ENCODE measurements at regions not wholly inside any gene's neighbourhood (a gene's known extent, or its start where the extent isn't known, plus 50 kb on each side); places are given as distances from the start of the nearest gene placed in this dataset.
A peak's percentile ranks its signal among the peaks of the same experiment; 100 is the strongest.

DNA sequence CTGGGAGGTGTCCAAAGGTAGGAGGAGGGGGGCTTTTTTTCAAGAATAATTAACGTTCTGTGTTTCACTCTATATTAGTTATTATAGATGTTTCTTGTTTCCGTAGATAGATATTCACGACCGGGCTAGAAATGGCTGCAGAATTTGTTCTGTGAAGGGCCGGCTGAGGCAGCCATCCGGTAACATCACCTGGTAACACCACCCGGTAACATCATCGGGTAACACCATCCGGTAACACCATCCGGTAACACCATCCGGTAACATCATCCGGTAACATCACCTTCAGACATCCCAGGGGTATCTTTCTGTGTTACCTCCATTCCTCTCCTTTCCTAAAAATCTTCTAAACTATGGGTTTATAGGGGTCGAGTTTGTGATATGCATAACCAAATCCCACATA, 1336.7 kb upstream of the TMEM132C start:
- ChIA-PET CTCF (no interaction called here), POLR2A (ENCODE audit: unreplicated experiment) (no interaction called here)
- Histone ChIP-seq H3K4me2 (peak overlapping the region; percentile 53), H3F3A (ENCODE audit: insufficient read depth, low read depth) (no peaks in the 10 kb centered on the region), H4K20me1 (ENCODE audit: insufficient read depth) (no peaks in the 10 kb centered on the region), H3K79me2 (ENCODE audit: low read depth) (no peaks in the 10 kb centered on the region), H3K27me3 (ENCODE audit: insufficient read depth, low read depth) (no peaks in the 10 kb centered on the region), H3K27ac (no peak overlapping the region), H3K9me3 (ENCODE audit: insufficient read depth, low read depth) (no peaks in the 10 kb centered on the region), H3K9me2 (ENCODE audit: insufficient read depth) (no peaks in the 10 kb centered on the region), H3K4me3 (peak overlapping the region; percentile 35; the same call in 1 of the 2 replicates), H3K4me1 (replicated peaks; ENCODE audit: insufficient read depth) (no peaks in the 10 kb centered on the region), H3K36me3 (ENCODE audit: low read depth) (no peaks in the 10 kb centered on the region), H2AFZ (peak overlapping the region; percentile 71; the same call in 1 of the 2 replicates)
- DNase-seq, result no peak
- intact Hi-C loops (cut with micrococcal nuclease; ENCODE audit: unreplicated experiment), result no loop called here
- BruUV-seq (replicated peaks), result no TSS peak
- TF ChIP-seq EZH2 (IDR thresholded peaks at IDR 0.05; ENCODE audit: low read depth), result no peak
- TF ChIP-seq, protein P1, sequence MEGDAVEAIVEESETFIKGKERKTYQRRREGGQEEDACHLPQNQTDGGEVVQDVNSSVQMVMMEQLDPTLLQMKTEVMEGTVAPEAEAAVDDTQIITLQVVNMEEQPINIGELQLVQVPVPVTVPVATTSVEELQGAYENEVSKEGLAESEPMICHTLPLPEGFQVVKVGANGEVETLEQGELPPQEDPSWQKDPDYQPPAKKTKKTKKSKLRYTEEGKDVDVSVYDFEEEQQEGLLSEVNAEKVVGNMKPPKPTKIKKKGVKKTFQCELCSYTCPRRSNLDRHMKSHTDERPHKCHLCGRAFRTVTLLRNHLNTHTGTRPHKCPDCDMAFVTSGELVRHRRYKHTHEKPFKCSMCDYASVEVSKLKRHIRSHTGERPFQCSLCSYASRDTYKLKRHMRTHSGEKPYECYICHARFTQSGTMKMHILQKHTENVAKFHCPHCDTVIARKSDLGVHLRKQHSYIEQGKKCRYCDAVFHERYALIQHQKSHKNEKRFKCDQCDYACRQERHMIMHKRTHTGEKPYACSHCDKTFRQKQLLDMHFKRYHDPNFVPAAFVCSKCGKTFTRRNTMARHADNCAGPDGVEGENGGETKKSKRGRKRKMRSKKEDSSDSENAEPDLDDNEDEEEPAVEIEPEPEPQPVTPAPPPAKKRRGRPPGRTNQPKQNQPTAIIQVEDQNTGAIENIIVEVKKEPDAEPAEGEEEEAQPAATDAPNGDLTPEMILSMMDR (conservative IDR thresholded peaks at IDR 0.05), result no peak

DNA sequence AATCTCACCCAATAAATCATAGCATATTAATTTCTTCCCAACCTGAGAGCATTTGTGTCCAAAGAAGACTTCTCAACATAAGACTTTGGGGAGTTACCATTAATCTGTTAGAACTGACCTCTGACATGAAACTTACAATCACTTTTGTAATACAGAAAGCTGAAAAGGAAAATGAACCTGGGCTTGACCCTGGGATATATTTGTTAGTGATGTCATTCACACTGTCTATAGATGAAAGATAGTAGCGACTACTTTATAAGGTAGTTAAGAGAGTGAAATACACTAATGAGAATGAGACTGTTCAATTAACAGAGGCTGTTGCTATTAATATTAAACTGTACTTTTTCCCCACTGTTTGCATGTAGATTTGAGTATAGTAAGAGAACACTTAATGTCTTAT, 1334.8 kb upstream of the TMEM132C start:
- no peaks in the 10 kb centered on the region for H3K79me2 ChIP-seq (ENCODE audit: low read depth)
- BruUV-seq (replicated peaks), result no TSS peak
- DNase-seq, result no peak
- 0 out of 2 replicates have a peak, but pooled peaks cover 8% of the 10 kb centered on the region for H3K4me1 ChIP-seq (replicated peaks; ENCODE audit: insufficient read depth)
- intact Hi-C loops (cut with micrococcal nuclease; ENCODE audit: unreplicated experiment), result no loop called here
- H3K9me2 ChIP-seq (ENCODE audit: insufficient read depth), result no peaks in the 10 kb centered on the region
- ChIA-PET CTCF (no interaction called here), POLR2A (ENCODE audit: unreplicated experiment) (no interaction called here)
- H3K4me3 ChIP-seq, result no peak overlapping the region
- no peak overlapping the region for H3K27ac ChIP-seq
- no peaks in the 10 kb centered on the region for H4K20me1 ChIP-seq (ENCODE audit: insufficient read depth)
- no peaks in the 10 kb centered on the region for H3K36me3 ChIP-seq (ENCODE audit: low read depth)
- no peaks in the 10 kb centered on the region for H3F3A ChIP-seq (ENCODE audit: insufficient read depth, low read depth)
- TF ChIP-seq, protein P1 (conservative IDR thresholded peaks at IDR 0.05), result no peak
- no peak for TF ChIP-seq EZH2 (IDR thresholded peaks at IDR 0.05; ENCODE audit: low read depth)
- H3K9me3 ChIP-seq (ENCODE audit: insufficient read depth, low read depth), result no peaks in the 10 kb centered on the region
- H2AFZ ChIP-seq, result no peak overlapping the region
- H3K4me2 ChIP-seq, result no peak overlapping the region
- H3K27me3 ChIP-seq (ENCODE audit: insufficient read depth, low read depth), result no peaks in the 10 kb centered on the region

DNA sequence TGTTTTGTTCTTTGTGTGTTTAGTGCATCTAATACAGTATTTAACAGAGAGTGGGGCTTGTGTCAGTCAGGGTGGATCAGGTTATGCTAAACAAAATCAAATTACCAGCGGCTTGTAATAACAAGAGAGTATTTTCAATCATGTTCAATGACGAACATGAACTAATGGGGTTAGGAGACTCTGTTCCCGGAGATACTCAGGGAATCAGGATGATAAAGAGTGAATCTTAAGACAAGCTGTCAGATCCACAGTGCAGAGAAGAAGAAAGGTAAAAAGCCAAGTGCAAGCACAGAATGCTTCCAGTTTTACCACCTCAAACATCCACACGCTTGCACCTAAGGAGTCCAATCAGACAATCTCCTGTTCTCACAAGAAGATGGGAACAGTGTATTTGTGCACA, 1331.5 kb upstream of the TMEM132C start:
- H3K9me2 ChIP-seq (ENCODE audit: insufficient read depth), result no peaks in the 10 kb centered on the region; the same call in 1 of the 2 replicates
- no peak for DNase-seq
- H3K4me3 ChIP-seq, result no peak overlapping the region
- no peak for TF ChIP-seq EZH2 (IDR thresholded peaks at IDR 0.05; ENCODE audit: low read depth)
- TF ChIP-seq, protein P1 (conservative IDR thresholded peaks at IDR 0.05), result no peak
- H3K79me2 ChIP-seq (ENCODE audit: low read depth), result no peaks in the 10 kb centered on the region
- H3K36me3 ChIP-seq (ENCODE audit: low read depth), result no peaks in the 10 kb centered on the region
- no peak overlapping the region for H3K27ac ChIP-seq
- H3K4me2 ChIP-seq, result no peak overlapping the region
- H3K4me1 ChIP-seq (replicated peaks; ENCODE audit: insufficient read depth), result 0 out of 2 replicates have a peak, but pooled peaks cover 8% of the 10 kb centered on the region
- no peaks in the 10 kb centered on the region for H3K27me3 ChIP-seq (ENCODE audit: insufficient read depth, low read depth)
- no peaks in the 10 kb centered on the region for H3F3A ChIP-seq (ENCODE audit: insufficient read depth, low read depth)
- ChIA-PET POLR2A (ENCODE audit: unreplicated experiment) (no interaction called here), CTCF (no interaction called here)
- H4K20me1 ChIP-seq (ENCODE audit: insufficient read depth), result no peaks in the 10 kb centered on the region
- H2AFZ ChIP-seq, result no peak overlapping the region
- no peaks in the 10 kb centered on the region for H3K9me3 ChIP-seq (ENCODE audit: insufficient read depth, low read depth)
- intact Hi-C loops (cut with micrococcal nuclease; ENCODE audit: unreplicated experiment), result loop anchor here (5.0 kb wide), 1 partner anchor 357 kb away; no protein-coding TSS in a partner anchor
- no TSS peak for BruUV-seq (replicated peaks)
